Neural progenitor cell (in vitro differentiated cells): ENCODE measurements at regions not wholly inside any gene's neighbourhood (a gene's known extent, or its start where the extent isn't known, plus 50 kb on each side); places are given as distances from the start of the nearest gene placed in this dataset.

Source experiments
- DNase-seq: peaks from one replicate; pipeline ENCODE4 v3.0.0-alpha.2; 2016; ENCODE audit warnings: low spot score
- H2AFZ ChIP-seq: fragments of 200-600 bp; sonication (generic); replicated peaks from 2 replicates; pipeline ENCODE4 v1.6.1; 2016; ENCODE audit warnings: antibody characterized with exemption
- H3F3A ChIP-seq: fragments of 200-600 bp; sonication (generic); 2 replicates; pipeline ENCODE4 v1.6.1; 2016; ENCODE audit warnings: antibody characterized with exemption, low read depth
- H3K27ac ChIP-seq: fragments of 200-600 bp; sonication (generic); 2 replicates; pipeline ENCODE4 v1.5.1; 2016; ENCODE audit warnings: mild to moderate bottlenecking
- H3K27me3 ChIP-seq: fragments of 200-600 bp; sonication (generic); 2 replicates; pipeline ENCODE4 v1.6.1; 2016; ENCODE audit warnings: mild to moderate bottlenecking, moderate library complexity
- H3K36me3 ChIP-seq: fragments of 200-600 bp; sonication (generic); 2 replicates; pipeline ENCODE4 v1.5.1; 2016
- H3K4me1 ChIP-seq: fragments of 200-600 bp; sonication (generic); 2 replicates; pipeline ENCODE4 v1.6.1; 2016; ENCODE audit warnings: mixed run types
- H3K4me2 ChIP-seq: fragments of 200-600 bp; sonication (generic); 2 replicates; pipeline ENCODE4 v1.6.1; 2016
- H3K4me3 ChIP-seq: fragments of 200-600 bp; sonication (generic); 2 replicates; pipeline ENCODE4 v1.5.1; 2016
- H3K79me2 ChIP-seq: fragments of 200-600 bp; sonication (generic); 2 replicates; pipeline ENCODE4 v1.6.1; 2016; ENCODE audit warnings: low read depth
- H3K9ac ChIP-seq: fragments of 200-600 bp; sonication (generic); 2 replicates; pipeline ENCODE4 v1.6.1; 2016
- H3K9me3 ChIP-seq: fragments of 200-600 bp; sonication (generic); 2 replicates; pipeline ENCODE4 v1.5.1; 2016; ENCODE audit warnings: low read depth
- H4K20me1 ChIP-seq: fragments of 200-600 bp; sonication (generic); 2 replicates; pipeline ENCODE4 v1.6.1; 2016; ENCODE audit warnings: low read depth
- H3K27ac Mint-ChIP-seq: 3 replicates; pipeline ENCODE4 v1.8.0; 2021; ENCODE audit warnings: mixed read lengths
- H3K27me3 Mint-ChIP-seq: 2 replicates; pipeline ENCODE4 v1.8.0; 2022; ENCODE audit warnings: low read depth, mild to moderate bottlenecking, inconsistent platforms, moderate library complexity, mixed read lengths; ENCODE audit not compliant: insufficient read depth
- H3K36me3 Mint-ChIP-seq: 3 replicates; pipeline ENCODE4 v1.8.0; 2021; ENCODE audit warnings: mixed read lengths
- H3K4me1 Mint-ChIP-seq: 3 replicates; pipeline ENCODE4 v1.8.0; 2021; ENCODE audit warnings: mixed read lengths
- H3K4me3 Mint-ChIP-seq: 3 replicates; pipeline ENCODE4 v1.8.0; 2021; ENCODE audit warnings: mild to moderate bottlenecking, moderate library complexity, mixed read lengths
- H3K9me3 Mint-ChIP-seq: 3 replicates; pipeline ENCODE4 v1.8.0; 2020; ENCODE audit warnings: mixed read lengths
- CTCF ChIP-seq: fragments of 200-600 bp; sonication (generic); IDR thresholded peaks from 2 replicates; pipeline ENCODE4 v1.5.1; 2017; ENCODE audit warnings: antibody characterized with exemption, mild to moderate bottlenecking
- EZH2 ChIP-seq: fragments of 200-600 bp; sonication (generic); IDR thresholded peaks from 2 replicates; pipeline ENCODE4 v1.6.1; 2017; ENCODE audit warnings: antibody characterized with exemption, mild to moderate bottlenecking, moderate library complexity
- EZH2phosphoT487 ChIP-seq: fragments of 200-600 bp; sonication (generic); IDR thresholded peaks from 2 replicates; pipeline ENCODE4 v1.6.1; 2017; ENCODE audit warnings: antibody characterized with exemption

DNA sequence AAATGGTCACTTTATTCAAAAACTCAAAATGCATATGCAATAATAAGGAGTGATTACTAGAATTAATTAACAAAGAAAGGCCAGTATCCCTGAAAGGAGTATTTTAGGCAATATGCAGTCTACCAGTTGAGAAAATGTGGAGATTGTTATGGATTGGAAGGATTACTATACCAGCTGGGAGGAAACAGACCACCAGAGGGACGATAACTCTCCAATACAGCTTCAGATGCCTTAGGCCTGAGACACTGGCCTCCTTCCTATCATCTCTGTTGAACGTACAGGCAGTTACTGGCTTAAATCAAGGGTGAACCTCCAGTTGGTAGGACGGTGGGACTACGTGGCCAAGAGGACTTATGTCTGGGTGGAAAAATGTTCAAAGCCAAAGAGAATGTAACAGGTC is 336.4 kb upstream of the EPHA4 start:
- Mint-ChIP-seq H3K9me3 (no peaks in the 10 kb centered on the region), H3K27me3 (no peaks in the 10 kb centered on the region), H3K36me3 (no peaks in the 10 kb centered on the region), H3K4me3 (no peak overlapping the region), H3K27ac (no peak overlapping the region), H3K4me1 (peaks cover 13% of the 10 kb centered on the region)
- no peak overlapping the region for H3K4me2 ChIP-seq
- no peak for DNase-seq
- no peak overlapping the region for H3K9ac ChIP-seq
- H3K4me3 ChIP-seq: no peak overlapping the region
- H4K20me1 ChIP-seq: no peaks in the 10 kb centered on the region
- no peaks in the 10 kb centered on the region for H3K36me3 ChIP-seq
- H3K9me3 ChIP-seq: no peaks in the 10 kb centered on the region
- H3K27ac ChIP-seq: no peak overlapping the region
- TF ChIP-seq CTCF: no peak
- no peak for TF ChIP-seq EZH2
- TF ChIP-seq EZH2phosphoT487: no peak
- peaks cover 37% of the 10 kb centered on the region for H3F3A ChIP-seq
- H2AFZ ChIP-seq: no peak overlapping the region
- no peaks in the 10 kb centered on the region for H3K27me3 ChIP-seq
- no peaks in the 10 kb centered on the region for H3K79me2 ChIP-seq
- H3K4me1 ChIP-seq: peaks cover 32% of the 10 kb centered on the region

GRCh38 chr2:221897718-221898117 is 325.6 kb upstream of the EPHA4 start:
- Histone ChIP-seq H3K9ac (no peak overlapping the region), H3F3A (peaks cover 23% of the 10 kb centered on the region), H3K27me3 (peaks cover 10% of the 10 kb centered on the region), H3K9me3 (no peaks in the 10 kb centered on the region), H3K36me3 (no peaks in the 10 kb centered on the region), H2AFZ (no peak overlapping the region), H3K79me2 (no peaks in the 10 kb centered on the region), H4K20me1 (no peaks in the 10 kb centered on the region), H3K27ac (no peak overlapping the region), H3K4me3 (no peak overlapping the region), H3K4me2 (no peak overlapping the region), H3K4me1 (peaks cover 17% of the 10 kb centered on the region)
- Mint-ChIP-seq H3K36me3 (peaks cover 2% of the 10 kb centered on the region), H3K27ac (no peak overlapping the region), H3K4me1 (peaks cover 17% of the 10 kb centered on the region), H3K27me3 (no peaks in the 10 kb centered on the region), H3K9me3 (peaks cover 16% of the 10 kb centered on the region), H3K4me3 (no peak overlapping the region)
- no peak for DNase-seq
- no peak for TF ChIP-seq EZH2phosphoT487
- TF ChIP-seq EZH2: no peak
- TF ChIP-seq CTCF: no peak

GRCh38 chr2:221896505-221897151 is 324.5 kb upstream of the EPHA4 start:
- Mint-ChIP-seq H3K4me1 (peaks cover 17% of the 10 kb centered on the region), H3K4me3 (no peak overlapping the region), H3K9me3 (peaks cover 16% of the 10 kb centered on the region), H3K36me3 (peaks cover 2% of the 10 kb centered on the region), H3K27me3 (no peaks in the 10 kb centered on the region), H3K27ac (peak overlapping the region; percentile 22)
- H4K20me1 ChIP-seq: no peaks in the 10 kb centered on the region
- H3K27me3 ChIP-seq: peaks cover 10% of the 10 kb centered on the region
- no peaks in the 10 kb centered on the region for H3K79me2 ChIP-seq
- no peak overlapping the region for H3K27ac ChIP-seq
- TF ChIP-seq EZH2 (no peak), CTCF (no peak), EZH2phosphoT487 (peak; percentile 83)
- no peaks in the 10 kb centered on the region for H3K36me3 ChIP-seq
- H3K9ac ChIP-seq: no peak overlapping the region
- H3K9me3 ChIP-seq: no peaks in the 10 kb centered on the region
- H3K4me1 ChIP-seq: peaks cover 17% of the 10 kb centered on the region
- H3F3A ChIP-seq: peaks cover 23% of the 10 kb centered on the region
- H3K4me2 ChIP-seq: peak overlapping the region; percentile 50
- H2AFZ ChIP-seq: no peak overlapping the region
- peak; percentile 18 for DNase-seq
- H3K4me3 ChIP-seq: no peak overlapping the region
